ENCODE measurements at regions not wholly inside any gene's neighbourhood (a gene's known extent, or its start where the extent isn't known, plus 50 kb on each side); places are given as distances from the start of the nearest gene placed in this dataset.

DNA sequence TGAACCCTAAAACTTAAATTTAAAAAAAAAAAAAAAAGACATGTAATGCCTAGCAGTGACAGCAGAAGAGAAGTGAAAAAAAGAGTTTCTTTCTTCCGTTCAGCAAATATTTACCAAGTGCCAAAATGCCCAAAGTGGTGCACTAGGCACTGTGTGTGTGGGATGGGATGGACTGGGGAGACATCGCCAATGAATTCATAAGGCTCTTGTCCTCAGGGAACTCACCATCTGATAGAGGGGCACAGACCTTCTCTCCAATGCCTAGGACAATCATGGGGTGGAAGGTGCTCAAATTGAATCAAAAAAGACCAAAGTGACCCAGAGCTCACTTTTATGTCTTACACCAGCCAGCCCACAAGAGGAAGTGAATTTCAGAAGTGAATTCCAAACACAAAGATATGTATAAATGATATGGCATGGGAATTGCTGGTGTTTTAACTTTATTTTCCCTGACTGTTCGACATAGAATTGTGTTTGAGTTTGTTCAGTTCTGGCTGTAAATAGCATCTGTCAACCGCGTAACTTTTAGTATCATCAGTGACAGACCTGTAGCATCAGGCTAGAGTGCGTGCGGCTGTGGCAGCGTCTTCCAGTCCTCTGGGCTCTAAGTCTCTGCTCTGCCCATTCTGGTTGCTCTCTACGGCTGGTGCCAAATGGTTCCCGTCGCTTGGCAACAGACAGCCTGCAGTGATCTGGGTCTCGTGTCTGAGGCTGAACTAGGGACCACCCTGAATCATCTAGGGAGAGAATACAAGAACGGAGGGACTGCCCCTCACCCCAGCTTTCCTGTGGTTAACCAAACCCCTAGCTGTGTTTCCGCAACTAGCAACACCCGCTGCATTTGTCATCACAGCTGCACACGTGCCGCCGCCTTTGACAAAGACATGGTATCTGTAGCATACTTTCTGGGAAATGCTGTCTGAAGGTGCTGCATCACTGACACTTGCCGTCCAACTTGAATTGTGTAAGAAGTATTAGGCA, 154.0 kb upstream of the THBS1 start:
- peak; percentile 34 for DNase-seq (ENCODE audit: low read depth)

DNA sequence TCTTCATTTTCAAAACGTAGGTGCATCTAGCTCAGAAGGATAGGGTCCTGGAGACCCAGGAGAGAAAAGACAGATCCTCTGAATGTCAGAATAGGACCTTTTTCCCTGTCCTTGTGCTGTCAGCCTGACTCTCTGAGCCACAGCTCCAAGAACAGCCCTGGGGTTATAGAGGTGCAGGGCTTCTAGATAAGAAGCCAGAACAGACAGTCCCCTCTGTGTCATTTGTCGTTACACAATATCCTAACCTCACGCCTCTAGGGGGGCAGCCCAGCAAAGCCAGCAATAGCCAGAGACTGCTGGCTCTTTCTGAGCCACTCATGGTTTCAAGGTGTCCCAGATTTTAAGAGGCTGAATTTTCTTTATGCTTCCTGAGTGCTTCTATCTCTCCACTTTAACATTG, 153.2 kb upstream of the THBS1 start:
- DNase-seq (ENCODE audit: low read depth): no peak

DNA sequence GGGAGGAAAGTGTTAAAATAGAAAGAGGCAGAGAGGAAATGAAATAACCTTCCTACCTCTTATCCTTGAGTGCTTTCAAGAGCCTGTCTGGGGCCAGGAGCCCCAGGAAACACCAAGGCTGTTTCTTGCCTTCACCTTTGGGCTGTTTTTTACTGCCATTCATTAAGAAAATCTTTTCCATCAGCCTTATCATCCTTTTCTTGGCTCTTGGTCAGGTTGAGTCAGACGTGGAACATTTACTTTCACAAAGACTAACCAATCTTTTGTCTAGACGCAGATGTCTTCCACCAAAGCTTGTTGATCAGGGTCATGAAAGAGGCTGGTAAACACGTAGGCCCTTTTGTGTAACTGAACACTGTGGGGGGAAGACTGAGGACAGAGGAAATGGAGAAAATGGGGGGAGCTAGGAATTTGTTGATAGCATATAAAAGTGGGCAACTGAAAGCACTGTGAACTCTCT, 151.0 kb upstream of the THBS1 start:
- DNase-seq (ENCODE audit: low read depth): peak; percentile 57

DNA sequence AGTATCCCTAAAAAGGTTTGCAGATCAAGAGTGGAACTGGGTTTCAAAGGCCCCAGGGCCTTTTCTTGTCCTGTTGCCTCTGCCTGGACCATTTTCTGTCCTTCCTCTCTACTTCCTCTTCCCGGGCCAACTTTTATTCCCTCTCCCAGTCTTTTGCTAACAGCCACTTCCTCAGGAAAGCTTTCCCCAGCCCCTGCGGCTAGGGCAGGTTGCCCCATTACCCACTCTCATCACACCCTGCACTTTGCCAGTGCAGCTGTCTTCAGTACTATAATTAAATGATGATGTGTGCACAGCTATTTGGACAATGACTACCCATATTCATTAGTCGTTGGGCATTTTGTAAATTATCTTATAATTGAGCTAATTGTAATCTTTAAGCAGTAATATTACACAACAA, 150.5 kb upstream of the THBS1 start:
- no peak for DNase-seq (ENCODE audit: low read depth)

DNA sequence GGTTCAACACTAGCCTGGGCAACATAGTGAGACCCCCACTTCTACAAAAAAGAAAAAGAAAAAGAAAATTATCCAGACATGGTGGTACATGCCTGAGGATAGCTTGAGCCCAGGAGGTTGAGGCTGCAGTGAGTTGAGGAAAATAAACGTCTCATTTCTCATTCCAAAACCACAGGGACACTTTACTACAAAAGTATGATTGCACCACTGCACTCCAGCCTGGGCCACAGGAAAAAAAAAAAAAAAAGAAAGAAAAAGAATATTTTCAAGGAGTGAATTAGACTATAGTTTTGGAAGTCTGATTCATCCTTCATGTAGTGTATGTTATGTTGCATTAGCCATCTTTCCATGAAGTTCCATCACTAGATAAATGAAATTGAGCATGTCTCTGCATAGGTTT, 149.5 kb upstream of the THBS1 start:
- DNase-seq (ENCODE audit: low read depth): no peak

DNA sequence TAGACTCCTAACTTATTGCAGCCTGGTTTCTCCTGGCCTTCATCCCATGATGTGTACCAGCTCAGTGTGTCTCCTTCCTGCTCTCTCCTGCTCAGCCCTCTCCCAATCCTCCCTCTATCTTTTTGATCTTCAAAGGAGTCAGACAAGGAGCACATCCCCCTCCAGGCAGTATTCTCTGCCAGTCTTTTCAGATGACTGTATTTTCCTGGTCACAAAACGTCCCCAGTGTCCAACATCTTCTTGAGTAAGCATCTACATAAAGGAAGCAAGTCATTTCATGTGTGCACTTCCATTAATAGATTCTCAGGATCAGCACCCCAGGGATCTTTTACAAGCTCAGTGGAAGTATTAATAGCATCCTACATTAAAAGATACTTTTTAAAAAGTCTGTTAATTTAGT, 148.9 kb upstream of the THBS1 start:
- no peak for DNase-seq (ENCODE audit: low read depth)

DNA sequence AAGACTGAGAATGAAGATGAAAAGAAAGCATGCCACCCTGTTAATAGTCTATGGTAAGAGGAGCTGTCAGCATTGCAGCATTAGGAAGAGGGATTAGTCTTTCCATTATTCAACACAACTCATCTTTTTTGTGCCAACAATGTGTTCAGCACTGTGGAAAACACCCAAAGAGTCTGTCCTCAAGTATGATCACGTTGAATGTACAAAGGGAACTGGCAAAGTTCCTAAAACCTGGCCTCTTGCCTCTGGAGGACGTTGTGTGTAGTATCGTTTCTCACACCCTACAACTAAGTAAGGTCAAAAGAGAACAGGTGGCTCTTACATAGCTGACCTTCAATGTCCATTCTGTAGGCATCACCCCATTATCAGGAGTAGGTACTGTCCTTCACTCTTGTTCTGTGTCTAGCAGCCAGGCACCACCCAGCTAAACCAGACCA, 147.9 kb upstream of the THBS1 start:
- DNase-seq (ENCODE audit: low read depth): no peak

DNA sequence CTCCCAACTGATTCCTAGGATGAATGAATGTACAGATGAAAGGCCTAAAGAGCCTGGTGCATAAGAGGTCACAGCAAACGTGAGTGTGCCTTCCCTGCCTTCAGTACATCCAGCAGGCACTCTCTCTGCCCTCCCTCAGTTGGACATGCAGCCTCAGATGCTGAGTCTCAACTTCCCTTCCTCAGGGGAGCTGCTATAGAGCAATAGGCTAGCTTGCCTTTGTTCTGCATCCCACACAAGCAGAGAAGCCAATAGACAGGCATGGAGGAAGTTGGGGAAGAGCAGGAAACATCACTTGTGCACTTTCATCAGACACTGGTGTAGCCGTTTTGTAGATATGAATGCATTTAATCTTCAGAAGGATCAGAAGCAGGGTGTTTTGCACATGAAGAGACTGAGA, 147.5 kb upstream of the THBS1 start:
- DNase-seq (ENCODE audit: low read depth): no peak

DNA sequence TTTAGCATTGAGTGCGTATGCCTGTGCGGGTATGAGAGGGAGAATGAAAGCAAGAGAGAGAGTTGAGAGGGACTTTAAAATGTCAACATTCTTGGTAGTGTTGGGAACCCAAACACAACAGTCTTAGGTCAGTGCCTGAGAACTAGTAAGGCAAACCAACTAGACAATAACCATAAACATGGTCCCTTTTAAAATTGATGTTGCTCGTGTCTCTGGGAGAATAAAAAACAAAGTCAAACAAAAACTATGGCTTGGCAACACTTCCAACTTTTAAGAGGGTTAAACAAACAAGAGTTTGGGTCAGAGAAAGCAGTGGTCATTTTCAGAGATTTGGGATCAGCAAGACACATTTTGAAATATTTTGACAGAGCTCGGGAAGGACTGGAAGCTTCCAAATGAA, 146.7 kb upstream of the THBS1 start:
- DNase-seq (ENCODE audit: low read depth): no peak

DNA sequence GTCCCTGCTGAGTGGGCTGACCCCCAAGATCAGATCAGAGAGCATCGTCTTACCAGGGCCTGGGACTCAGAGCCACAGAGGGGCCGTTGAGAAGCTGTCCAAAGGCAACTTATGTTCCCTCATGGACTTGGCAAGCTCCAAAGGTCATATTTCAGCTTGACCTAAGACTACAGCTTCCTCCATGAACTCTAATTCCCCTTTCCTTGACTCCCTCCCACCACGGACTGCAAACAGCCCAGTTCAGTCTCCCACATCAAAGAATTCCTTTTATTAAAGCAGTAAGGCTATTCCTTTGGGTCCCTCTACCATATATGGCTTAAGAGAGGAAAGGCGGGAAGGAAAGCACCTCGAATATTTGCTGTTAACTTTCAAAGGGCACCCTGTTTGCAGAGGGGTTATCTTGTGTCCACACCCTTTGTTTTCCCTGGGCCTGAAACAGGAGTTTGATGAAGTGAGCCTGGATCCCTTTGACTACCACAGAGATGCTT, 146.1 kb upstream of the THBS1 start:
- DNase-seq (ENCODE audit: low read depth): no peak

DNA sequence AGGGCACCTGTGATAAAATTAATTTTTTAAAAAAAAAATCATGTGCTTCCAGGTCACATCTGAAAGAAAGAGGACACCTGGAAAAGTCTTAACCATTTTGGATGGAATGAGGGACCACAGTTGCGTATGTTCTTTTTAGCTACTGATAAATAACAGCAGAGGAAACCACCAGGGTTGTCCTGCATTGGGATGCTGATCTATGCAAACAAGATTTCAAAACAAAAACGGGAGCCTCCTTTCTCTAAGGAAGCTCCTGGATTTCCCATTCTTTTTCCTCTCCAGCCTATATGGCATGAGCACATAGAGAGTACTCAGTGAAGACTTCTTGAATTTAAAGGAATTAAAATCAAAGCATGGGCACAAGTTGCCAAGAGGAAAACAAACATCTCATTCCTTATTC, 145.6 kb upstream of the THBS1 start:
- no peak for DNase-seq (ENCODE audit: low read depth)

DNA sequence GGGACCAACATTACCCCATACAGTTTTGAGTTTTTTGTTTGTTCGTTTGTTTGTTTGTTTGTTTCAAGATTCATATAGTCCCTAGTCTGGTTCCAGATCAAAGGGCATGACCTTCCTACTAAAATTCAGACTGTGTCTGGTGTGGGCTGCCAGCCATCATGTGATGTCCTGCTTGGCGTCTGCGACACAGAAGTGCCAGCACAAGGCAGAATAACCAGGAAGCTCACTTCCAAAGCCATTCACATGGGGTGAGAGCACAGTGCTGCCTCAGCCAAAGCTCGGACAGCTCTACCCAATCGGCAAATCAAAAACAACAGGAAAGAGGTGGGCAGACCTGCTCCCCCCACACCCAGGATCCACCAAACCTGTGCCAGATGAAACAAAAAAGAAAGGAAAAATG, 142.6 kb upstream of the THBS1 start:
- no peak for DNase-seq (ENCODE audit: low read depth)

DNA sequence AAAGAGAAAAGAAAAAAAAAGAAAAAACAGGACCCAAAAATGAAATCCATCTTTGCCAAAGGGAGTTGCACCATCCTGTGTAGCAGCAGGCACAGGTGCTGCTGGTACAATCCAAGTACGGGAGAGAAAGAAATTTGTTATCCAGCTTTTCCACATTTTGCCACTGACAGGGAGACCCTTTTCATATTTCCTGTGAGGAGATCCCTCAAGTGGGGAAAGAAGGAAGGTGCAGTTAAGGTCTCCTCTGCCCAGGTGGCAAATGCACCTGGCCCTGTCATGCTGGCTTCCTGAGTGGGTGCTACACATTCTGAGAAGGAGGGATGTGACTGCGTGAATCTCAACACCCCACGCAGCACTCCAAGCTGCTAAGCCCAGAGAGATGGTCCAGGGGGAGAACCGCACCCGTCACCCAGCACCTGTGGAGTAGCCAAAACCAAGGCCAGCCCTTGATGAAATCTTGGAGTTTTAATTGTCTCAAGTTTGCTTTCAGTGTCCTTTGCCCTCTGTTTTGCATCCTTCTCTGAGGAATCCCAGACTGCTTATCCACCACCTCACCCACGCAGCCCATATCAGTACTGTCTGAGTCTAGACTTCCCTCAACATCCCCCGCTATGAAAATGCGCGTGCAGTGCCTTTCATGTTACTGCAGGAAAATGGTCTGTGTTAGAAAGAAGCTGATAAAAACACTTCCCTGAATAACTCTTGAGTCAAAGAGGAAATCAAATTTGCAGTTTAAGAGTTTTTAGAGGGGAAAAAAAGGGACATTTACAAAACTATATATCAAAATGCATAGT, 141.9 kb upstream of the THBS1 start:
- no peak for DNase-seq (ENCODE audit: low read depth)

DNA sequence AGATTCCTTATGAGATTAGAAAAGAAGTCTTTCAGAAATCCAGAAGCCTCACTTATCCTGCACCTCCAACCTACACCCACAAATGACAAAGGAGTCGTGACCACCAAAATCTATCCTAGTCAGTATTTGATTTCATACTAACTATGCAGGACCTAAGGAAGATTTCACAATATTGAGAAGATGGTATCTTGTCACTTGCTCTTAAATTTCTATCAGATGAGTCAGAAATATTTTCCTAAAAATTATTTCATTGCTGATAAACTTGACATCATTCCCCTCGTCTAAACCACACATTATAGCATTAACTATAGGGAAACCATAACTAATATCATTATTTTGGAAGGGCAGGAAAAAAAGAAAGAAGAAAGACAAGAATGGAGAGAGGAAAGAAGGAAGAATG, 138.0 kb upstream of the THBS1 start:
- no peak for DNase-seq (ENCODE audit: low read depth)

DNA sequence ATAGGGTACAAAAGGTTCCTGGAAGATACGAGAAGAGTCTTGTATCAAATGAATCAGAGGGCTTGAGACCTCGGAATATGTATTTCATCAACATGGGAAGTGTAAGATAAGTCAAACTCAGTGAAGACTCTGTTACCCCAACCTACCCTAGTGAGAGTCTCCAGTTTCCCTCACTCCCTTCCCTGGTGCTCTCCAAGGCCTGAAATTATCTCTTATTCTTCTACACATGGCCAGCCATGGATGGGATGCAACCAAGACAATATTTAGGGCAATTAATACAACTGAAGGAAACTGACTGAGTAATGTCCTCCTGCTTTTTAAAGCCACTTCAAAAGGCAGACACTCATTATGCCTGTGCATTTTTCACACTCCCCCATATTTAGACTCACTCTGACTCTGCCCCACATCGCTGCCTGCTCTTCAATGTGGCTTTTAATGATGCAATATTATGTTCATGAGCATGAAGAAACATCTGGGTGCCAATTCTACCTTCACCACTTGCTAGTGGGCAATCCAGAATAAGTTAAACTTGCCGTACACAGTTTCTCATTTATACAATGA, 137.1 kb upstream of the THBS1 start:
- DNase-seq (ENCODE audit: low read depth): no peak

DNA sequence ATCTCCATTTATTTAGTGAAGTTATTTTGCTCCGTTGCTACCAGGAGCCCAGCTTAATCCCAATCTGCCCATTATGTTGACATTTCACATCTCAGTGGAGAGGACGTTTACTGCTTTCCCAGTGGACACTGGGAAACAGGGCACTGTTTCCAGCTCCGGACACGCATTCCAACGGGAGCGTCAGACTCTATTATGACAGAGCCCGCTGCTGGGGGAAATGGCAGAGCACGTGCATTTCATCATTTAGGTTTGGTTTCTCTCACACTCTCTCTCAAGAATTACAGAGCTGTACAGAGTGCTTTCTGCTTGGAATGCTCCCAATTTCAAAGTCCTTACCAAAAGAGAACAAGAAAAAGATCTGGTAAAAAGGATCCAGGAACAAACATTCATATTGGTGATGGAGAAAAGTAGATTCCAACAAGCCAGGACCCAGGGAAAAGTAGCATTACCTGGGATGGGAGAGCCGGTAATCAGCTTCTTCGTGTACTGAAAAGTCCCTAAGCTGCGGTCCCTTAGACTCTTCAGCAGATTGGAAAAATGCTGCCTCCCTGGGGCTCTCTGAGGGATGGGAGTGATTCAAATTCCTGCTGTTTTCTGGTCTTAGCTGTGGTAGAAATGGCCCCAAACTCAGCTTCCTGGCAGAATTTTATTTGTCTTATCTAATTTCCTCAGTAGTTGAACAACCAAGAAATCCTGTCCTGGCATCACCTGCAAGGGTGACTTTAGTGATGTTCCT, 136.0 kb upstream of the THBS1 start:
- DNase-seq (ENCODE audit: low read depth): peak; percentile 40

DNA sequence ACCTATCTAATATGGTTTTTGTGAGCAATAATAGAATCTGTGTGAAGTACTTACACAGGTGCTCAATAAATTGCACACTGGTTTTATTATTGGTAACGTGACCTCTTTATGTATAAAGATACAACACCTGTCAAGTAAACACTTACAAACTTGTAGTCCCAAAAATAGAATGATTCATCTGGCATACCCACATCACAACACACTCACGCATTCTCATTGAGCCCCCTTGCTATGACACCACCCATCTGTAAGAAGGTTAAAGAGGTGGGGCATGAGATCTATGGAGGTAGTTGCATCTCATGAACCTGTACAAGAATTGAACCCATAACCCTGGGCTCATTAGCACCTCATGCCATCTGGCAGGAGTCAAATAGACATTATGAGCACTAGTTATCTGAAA, 134.9 kb upstream of the THBS1 start:
- no peak for DNase-seq (ENCODE audit: low read depth)

DNA sequence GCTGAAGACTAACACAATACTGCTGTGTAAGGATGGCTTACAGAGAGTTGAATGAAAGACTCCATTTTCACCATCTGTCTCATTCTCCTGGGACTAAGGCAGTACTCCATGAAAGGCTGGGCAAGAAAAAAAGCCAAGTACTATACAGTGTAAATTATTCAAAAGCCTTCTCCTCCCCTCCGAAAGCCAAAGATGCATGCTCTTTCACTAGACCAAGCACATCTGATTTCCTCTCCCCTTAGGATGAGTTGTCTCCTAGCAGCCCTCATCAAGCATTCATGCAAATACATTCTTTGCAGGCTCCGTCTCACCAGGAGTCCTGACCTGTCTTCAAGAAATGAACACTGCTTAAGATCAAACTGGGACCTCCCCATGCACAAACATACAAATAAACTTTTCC, 133.5 kb upstream of the THBS1 start:
- DNase-seq (ENCODE audit: low read depth): no peak

DNA sequence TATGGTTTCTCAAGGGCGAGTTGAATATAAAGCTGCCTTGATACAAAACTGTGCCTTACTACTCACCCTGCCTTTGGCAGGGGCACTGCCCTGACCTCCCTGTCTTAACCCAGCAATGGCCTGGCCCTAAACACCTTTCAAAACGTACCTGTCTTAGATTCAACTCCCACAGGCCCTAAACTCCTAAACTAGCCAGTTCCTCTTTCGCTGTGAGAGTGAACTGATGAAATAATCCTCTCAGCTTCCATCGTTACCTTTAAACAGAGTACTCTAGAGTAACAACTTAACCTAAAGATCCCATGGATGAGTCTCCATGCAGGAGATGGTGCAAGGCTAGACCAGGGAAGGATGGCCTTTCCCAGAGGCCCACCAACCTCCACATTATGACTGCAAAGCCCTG, 133.0 kb upstream of the THBS1 start:
- DNase-seq (ENCODE audit: low read depth): no peak

DNA sequence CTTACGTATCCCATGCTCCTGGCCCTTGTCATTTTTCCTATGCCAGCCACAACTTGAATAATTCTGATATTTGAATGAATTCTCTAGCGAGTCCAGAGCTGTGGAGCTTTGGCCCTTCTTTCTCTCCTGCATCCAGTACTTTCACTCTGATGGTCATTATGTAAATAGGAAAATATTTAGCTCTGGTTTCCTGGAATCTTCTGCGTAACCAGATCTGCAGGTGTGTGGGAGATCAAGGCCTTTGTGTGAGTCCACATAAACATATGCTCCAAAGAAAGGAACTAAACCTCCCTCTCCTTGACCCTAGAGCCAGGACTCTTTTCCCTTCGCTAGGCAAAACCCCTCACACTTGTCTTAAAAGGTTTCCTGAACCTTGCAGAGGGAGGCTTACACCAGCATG, 132.5 kb upstream of the THBS1 start:
- DNase-seq (ENCODE audit: low read depth): no peak

DNA sequence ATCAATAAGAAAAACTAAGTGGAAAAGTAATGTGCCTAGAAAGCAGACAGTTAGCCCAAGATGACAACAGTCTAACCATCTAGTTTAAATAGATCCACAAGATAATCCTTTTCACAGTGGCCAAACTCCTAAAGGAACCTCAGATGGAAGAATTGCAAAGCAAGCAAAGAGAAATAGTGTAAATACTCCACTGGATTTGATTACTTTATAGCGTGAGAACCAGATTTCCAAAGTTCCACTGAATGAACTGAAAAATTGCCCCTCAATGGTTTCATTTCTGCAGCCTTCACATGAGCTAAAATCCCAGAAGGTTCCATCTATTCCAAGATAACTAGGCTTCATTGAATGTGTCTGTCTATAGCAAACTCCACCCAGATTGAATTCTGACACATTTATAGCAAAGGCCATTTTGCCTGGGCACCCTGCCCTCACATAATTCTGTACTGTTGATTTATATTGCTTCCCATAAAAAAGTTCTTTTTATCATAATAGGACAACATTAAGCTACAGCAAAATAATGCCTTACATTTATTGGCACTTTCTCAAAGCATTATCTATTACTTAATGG, 129.7 kb upstream of the THBS1 start:
- DNase-seq (ENCODE audit: low read depth): no peak

DNA sequence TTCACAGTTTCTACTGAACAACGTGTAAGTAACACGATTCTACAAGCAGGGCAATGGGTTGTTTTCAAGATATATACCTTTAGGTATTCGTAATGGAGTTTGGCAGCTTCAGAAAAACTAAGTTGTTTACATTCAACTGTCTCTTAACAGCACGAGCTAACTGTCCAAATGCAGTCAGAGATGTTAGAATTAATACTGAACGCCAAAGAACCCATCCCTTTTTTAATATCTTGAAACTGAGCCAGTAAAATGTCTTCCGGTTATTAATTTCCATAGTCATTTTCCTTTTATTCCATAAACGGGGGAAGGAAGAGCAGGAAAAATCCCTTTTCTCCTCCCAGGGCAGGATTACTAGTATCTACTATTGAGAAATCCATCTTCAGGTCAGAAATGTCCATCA, 129.0 kb upstream of the THBS1 start:
- no peak for DNase-seq (ENCODE audit: low read depth)

Data from fibroblast of gingiva (primary cell).